KMS-11 (cell line): ENCODE measurements at regions not wholly inside any gene's neighbourhood (a gene's known extent, or its start where the extent isn't known, plus 50 kb on each side); places are given as distances from the start of the nearest gene placed in this dataset.

Experiments used
- H2AFZ ChIP-seq: fragments of 200-600 bp; sonication (generic); 2 replicates; pipeline ENCODE4 v1.6.1; 2016; ENCODE audit warnings: antibody characterized with exemption, mixed run types, low read depth
- H3K27ac ChIP-seq: fragments of 200-600 bp; sonication (generic); 2 replicates; pipeline ENCODE4 v1.6.1; 2016; ENCODE audit warnings: mild to moderate bottlenecking, mixed run types
- H3K27me3 ChIP-seq: fragments of 200-600 bp; sonication (generic); 2 replicates; pipeline ENCODE4 v1.6.1; 2017; ENCODE audit warnings: mild to moderate bottlenecking, low read depth, mixed run types, moderate library complexity; ENCODE audit not compliant: insufficient read depth
- H3K36me3 ChIP-seq: fragments of 200-600 bp; sonication (generic); 2 replicates; pipeline ENCODE4 v1.6.1; 2017; ENCODE audit warnings: mild to moderate bottlenecking, mixed run types; ENCODE audit not compliant: insufficient read depth
- H3K4me1 ChIP-seq: fragments of 200-600 bp; sonication (generic); 2 replicates; pipeline ENCODE4 v1.6.1; 2016; ENCODE audit warnings: mild to moderate bottlenecking, low read depth, mixed run types; ENCODE audit not compliant: poor library complexity, severe bottlenecking
- H3K4me2 ChIP-seq: fragments of 200-600 bp; sonication (generic); 2 replicates; pipeline ENCODE4 v1.7.0; 2016; ENCODE audit warnings: mild to moderate bottlenecking, mixed run types
- H3K4me3 ChIP-seq: fragments of 200-600 bp; sonication (generic); IDR thresholded peaks from 2 replicates; pipeline ENCODE4 v1.6.1; 2017; ENCODE audit warnings: low read depth, low read length, mixed read lengths; ENCODE audit not compliant: insufficient read depth
- H3K79me2 ChIP-seq: fragments of 200-600 bp; sonication (generic); 2 replicates; pipeline ENCODE4 v1.6.1; 2016; ENCODE audit warnings: low read depth, mixed run types; ENCODE audit not compliant: insufficient read depth
- H3K9ac ChIP-seq: fragments of 200-600 bp; sonication (generic); 2 replicates; pipeline ENCODE4 v1.6.1; 2016; ENCODE audit warnings: mild to moderate bottlenecking, mixed run types
- H4K20me1 ChIP-seq: fragments of 200-600 bp; sonication (generic); 2 replicates; pipeline ENCODE4 v1.6.1; 2016; ENCODE audit warnings: mild to moderate bottlenecking, mixed run types; ENCODE audit not compliant: insufficient read depth
- TF ChIP-seq, protein P1 (sequence below): fragments of 200-600 bp; sonication (generic); conservative IDR thresholded peaks from 2 replicates; pipeline ENCODE4 v1.6.1; 2017; ENCODE audit warnings: low read depth, mild to moderate bottlenecking, antibody characterized with exemption, low read length, moderate library complexity, mixed read lengths

DNA sequence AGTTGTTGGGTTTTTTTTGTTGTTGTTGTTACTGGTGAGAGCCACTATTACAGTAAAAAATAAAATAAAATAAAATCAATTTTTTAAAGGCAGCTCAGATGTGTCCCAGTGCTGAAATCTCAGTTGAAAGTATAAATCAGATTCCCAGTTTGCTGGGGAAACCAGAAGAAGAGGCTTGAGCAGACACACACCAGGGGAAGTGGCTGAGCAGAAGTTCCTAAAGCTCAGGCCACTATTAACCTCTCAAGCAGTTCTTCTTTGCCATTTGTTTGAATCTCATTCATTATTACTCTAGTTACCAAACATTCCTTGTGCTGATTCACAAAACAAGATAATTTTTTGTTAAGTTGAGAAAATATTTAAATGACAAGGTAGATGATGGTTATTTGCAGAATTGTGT, 70.9 kb upstream of the ZSWIM6 start:
- Histone ChIP-seq H3K9ac (no peak overlapping the region), H3K4me3 (no peak overlapping the region), H2AFZ (no peak overlapping the region), H4K20me1 (no peaks in the 10 kb centered on the region), H3K27me3 (no peaks in the 10 kb centered on the region; the same call in 1 of the 2 replicates), H3K79me2 (no peaks in the 10 kb centered on the region), H3K4me2 (no peak overlapping the region), H3K4me1 (peaks cover 32% of the 10 kb centered on the region), H3K27ac (no peak overlapping the region), H3K36me3 (no peaks in the 10 kb centered on the region)
- TF ChIP-seq, protein P1, sequence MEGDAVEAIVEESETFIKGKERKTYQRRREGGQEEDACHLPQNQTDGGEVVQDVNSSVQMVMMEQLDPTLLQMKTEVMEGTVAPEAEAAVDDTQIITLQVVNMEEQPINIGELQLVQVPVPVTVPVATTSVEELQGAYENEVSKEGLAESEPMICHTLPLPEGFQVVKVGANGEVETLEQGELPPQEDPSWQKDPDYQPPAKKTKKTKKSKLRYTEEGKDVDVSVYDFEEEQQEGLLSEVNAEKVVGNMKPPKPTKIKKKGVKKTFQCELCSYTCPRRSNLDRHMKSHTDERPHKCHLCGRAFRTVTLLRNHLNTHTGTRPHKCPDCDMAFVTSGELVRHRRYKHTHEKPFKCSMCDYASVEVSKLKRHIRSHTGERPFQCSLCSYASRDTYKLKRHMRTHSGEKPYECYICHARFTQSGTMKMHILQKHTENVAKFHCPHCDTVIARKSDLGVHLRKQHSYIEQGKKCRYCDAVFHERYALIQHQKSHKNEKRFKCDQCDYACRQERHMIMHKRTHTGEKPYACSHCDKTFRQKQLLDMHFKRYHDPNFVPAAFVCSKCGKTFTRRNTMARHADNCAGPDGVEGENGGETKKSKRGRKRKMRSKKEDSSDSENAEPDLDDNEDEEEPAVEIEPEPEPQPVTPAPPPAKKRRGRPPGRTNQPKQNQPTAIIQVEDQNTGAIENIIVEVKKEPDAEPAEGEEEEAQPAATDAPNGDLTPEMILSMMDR, result no peak

DNA sequence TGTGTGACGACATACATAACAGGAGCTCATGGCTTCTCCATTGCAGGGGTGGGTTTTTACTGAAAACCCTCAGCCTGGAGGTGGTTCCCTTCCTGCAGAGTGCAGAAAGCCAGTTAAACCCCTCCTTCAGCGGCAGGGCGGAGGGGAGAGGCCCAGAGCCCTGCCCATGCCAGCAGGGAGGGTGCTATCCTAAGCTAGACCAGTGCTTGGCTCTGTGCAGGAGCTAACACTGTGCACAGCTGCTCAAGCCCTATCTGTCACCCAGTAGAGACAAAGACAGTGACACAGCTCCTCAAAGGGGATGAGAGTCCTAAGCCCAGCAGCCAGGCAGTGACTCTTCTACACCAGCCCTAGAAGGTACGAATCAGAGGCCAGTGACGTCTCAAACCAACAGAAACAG, 70.0 kb upstream of the ZSWIM6 start:
- Histone ChIP-seq H2AFZ (no peak overlapping the region), H3K27ac (no peak overlapping the region), H3K4me1 (peaks cover 32% of the 10 kb centered on the region), H3K36me3 (no peaks in the 10 kb centered on the region), H3K27me3 (no peaks in the 10 kb centered on the region; the same call in 1 of the 2 replicates), H3K4me2 (peak overlapping the region; percentile 56; the same call in 1 of the 2 replicates), H3K79me2 (no peaks in the 10 kb centered on the region), H3K9ac (no peak overlapping the region), H4K20me1 (no peaks in the 10 kb centered on the region), H3K4me3 (no peak overlapping the region)
- TF ChIP-seq, protein P1, result no peak

DNA sequence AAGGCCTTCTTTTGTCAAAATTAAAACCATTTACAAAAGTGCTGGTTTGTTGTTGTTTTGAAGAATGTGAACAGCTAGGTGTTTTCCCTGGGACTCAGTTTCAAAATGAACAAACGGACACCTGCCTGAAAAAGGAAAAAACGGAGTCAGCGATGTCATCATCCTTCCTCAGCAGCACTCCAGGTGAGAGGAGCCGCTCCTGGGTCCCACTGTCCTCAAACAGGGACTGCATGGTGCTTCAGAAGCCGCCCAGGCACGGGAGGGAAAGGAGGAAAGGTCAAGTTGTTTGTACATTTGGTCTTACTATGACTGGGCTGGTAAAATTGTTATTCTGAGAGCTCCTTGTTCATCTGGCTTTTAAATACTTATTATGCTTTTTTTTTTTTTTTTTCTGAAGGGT, 69.0 kb upstream of the ZSWIM6 start:
- H3K36me3 ChIP-seq, result no peaks in the 10 kb centered on the region
- H3K79me2 ChIP-seq, result no peaks in the 10 kb centered on the region
- H2AFZ ChIP-seq, result peak overlapping the region; percentile 70; the same call in 1 of the 2 replicates
- H3K4me1 ChIP-seq, result peaks cover 32% of the 10 kb centered on the region
- peak overlapping the region; percentile 14; the same call in 1 of the 2 replicates for H3K27ac ChIP-seq
- TF ChIP-seq, protein P1, result no peak
- H3K27me3 ChIP-seq, result no peaks in the 10 kb centered on the region
- peak overlapping the region; percentile 56 for H3K4me2 ChIP-seq
- H3K9ac ChIP-seq, result no peak overlapping the region
- no peaks in the 10 kb centered on the region for H4K20me1 ChIP-seq
- no peak overlapping the region for H3K4me3 ChIP-seq

DNA sequence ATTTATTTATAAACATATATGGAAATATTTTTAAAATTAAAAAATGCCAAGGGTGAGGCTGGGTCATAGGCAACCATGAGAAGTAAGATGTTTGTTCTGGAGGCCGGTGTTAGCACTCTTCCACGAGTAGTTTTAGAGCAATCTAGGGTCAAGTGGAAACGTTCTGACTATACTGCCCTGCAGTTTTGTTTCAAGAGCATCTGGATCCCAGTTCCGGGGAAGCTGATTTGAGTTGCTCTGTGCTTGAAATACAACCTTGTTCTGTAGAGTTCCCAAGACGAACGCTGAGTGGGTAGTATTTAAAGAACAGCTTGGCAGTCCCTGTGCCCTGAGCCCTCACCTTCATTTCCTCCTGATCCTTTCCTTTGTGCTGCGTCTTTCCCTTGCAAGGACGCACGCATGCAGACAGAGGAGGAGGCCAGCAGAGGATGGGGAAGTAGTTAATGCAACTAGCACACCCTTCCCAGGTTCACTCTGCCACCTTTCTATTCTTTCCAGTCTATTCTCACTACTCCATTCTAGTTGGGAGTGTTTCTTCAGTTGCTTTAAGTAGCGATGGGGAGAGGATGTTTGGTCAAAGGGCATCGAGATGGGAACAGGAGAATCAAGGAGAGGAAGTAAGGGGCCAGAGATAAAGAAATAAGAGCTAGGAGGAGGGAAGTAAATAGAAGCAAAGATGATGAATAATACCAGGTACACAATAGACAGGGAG, 68.3 kb upstream of the ZSWIM6 start:
- H4K20me1 ChIP-seq, result no peaks in the 10 kb centered on the region
- TF ChIP-seq, protein P1, result no peak
- no peak overlapping the region; the same call in 1 of the 2 replicates for H2AFZ ChIP-seq
- H3K4me3 ChIP-seq, result no peak overlapping the region
- no peak overlapping the region for H3K9ac ChIP-seq
- no peaks in the 10 kb centered on the region for H3K79me2 ChIP-seq
- H3K4me2 ChIP-seq, result no peak overlapping the region; the same call in 1 of the 2 replicates
- no peaks in the 10 kb centered on the region for H3K36me3 ChIP-seq
- peaks cover 32% of the 10 kb centered on the region for H3K4me1 ChIP-seq
- peak overlapping the region; percentile 14; the same call in 1 of the 2 replicates for H3K27ac ChIP-seq
- H3K27me3 ChIP-seq, result no peaks in the 10 kb centered on the region
